GM18867 (cell line): ENCODE measurements at regions not wholly inside any gene's neighbourhood (a gene's known extent, or its start where the extent isn't known, plus 50 kb on each side); places are given as distances from the start of the nearest gene placed in this dataset.
"Not testable (repeated sequence)": the region's sequence is repeated elsewhere in the genome, so short reads cannot be mapped to it uniquely, and the experiment has no call there.

Experiments
- ATAC-seq: cut with Tn5 transposase; IDR thresholded peaks from one replicate; pipeline ENCODE4 v1.9.1; 2021; ENCODE audit warnings: mild to moderate bottlenecking, moderate library complexity; ENCODE audit not compliant: unreplicated experiment

- ATAC-seq: no peak
Observed at GRCh38 chr7:53596230-53596629, 560.8 kb downstream of the POM121L12 start.

GRCh38 chr7:53600296-53600695 lies 564.9 kb downstream of the POM121L12 start:
- ATAC-seq: no peak

- ATAC-seq: no peak
Observed at GRCh38 chr7:53602817-53603418, 567.5 kb downstream of the POM121L12 start.

GRCh38 chr7:53603461-53603860 lies 568.0 kb downstream of the POM121L12 start:
- no peak for ATAC-seq

GRCh38 chr7:53604201-53604600 lies 568.8 kb downstream of the POM121L12 start:
- no peak for ATAC-seq

- no peak for ATAC-seq
Observed at GRCh38 chr7:53607961-53608360, 572.5 kb downstream of the POM121L12 start.

GRCh38 chr7:53609185-53609584 lies 573.8 kb downstream of the POM121L12 start:
- ATAC-seq: no peak

- no peak for ATAC-seq
Observed at GRCh38 chr7:53611043-53611442, 575.6 kb downstream of the POM121L12 start.

GRCh38 chr7:53624356-53624755 lies 588.9 kb downstream of the POM121L12 start:
- no peak for ATAC-seq

GRCh38 chr7:53628775-53629174 lies 593.3 kb downstream of the POM121L12 start:
- no peak for ATAC-seq

- not testable (repeated sequence) for ATAC-seq
Observed at GRCh38 chr7:53635251-53635650, 599.8 kb downstream of the POM121L12 start.

- no peak for ATAC-seq
Observed at GRCh38 chr7:53638517-53638916, 603.1 kb downstream of the POM121L12 start.

GRCh38 chr7:53641091-53641490 lies 605.7 kb downstream of the POM121L12 start:
- no peak for ATAC-seq

- ATAC-seq: no peak
Observed at GRCh38 chr7:53642361-53642760, 606.9 kb downstream of the POM121L12 start.

- no peak for ATAC-seq
Observed at GRCh38 chr7:53642866-53643265, 607.4 kb downstream of the POM121L12 start.

GRCh38 chr7:53656881-53657280 lies 621.4 kb downstream of the POM121L12 start:
- ATAC-seq: no peak

GRCh38 chr7:53657586-53657985 lies 622.2 kb downstream of the POM121L12 start:
- ATAC-seq: no peak

GRCh38 chr7:53658951-53659350 lies 623.5 kb downstream of the POM121L12 start:
- ATAC-seq: no peak

- ATAC-seq: no peak
Observed at GRCh38 chr7:53661645-53662217, 626.3 kb downstream of the POM121L12 start.

- ATAC-seq: no peak
Observed at GRCh38 chr7:53672681-53673080, 637.2 kb downstream of the POM121L12 start.

- no peak for ATAC-seq
Observed at GRCh38 chr7:53675835-53676234, 640.4 kb downstream of the POM121L12 start.

GRCh38 chr7:53684693-53685092 lies 649.3 kb downstream of the POM121L12 start:
- no peak for ATAC-seq

GRCh38 chr7:53690411-53690810 lies 655.0 kb downstream of the POM121L12 start:
- no peak for ATAC-seq
